HepG2 (cell line): ENCODE measurements at regions not wholly inside any gene's neighbourhood (a gene's known extent, or its start where the extent isn't known, plus 50 kb on each side); places are given as distances from the start of the nearest gene placed in this dataset.

Source experiments
- ATAC-seq: fragments of 200-7000 bp; cut with Tn5 transposase; 3 replicates; pipeline ENCODE4 v1.9.1; 2020; ENCODE audit warnings: mild to moderate bottlenecking, moderate library complexity
- BruUV-seq: library from RNA; stranded (reverse); fragments of 400-500 nt; replicated peaks from 2 replicates; lab custom pipeline; 2021; lab: Mats Ljungman, UMichigan
- CTCF ChIA-PET: fragments of 300-600 bp; formaldehyde crosslinking; extraction: SDS; loops from one replicate; lab custom pipeline; 2021; ENCODE audit warnings: low total read pairs, inconsistent platforms, low intra/inter-chr PET ratio; lab: Yijun Ruan, JAX
- POLR2A ChIA-PET: fragments of 350-600 bp; sonication (Branson Sonifier 250); formaldehyde crosslinking; loops from one replicate; lab custom pipeline; 2020; ENCODE audit warnings: antibody characterized with exemption, inconsistent platforms; lab: Yijun Ruan, JAX
- DNase-seq: peaks from one replicate; pipeline ENCODE4 v3.0.0-alpha.2; 2015; ENCODE audit warnings: low spot score
- FAIRE-seq: peaks from 3 replicates; lab custom pipeline; 2011; peaks lifted over from hg19 to GRCh38; lab: Jason Lieb, UNC
- H2AFZ ChIP-seq: one replicate; pipeline ENCODE4 v1.6.1; 2011; ENCODE audit warnings: low read length, inconsistent platforms
- H3K27ac ChIP-seq: fragments of 300-600 bp; 3 replicates; pipeline ENCODE4 v1.8.0; 2011; ENCODE audit warnings: mixed run types, mild to moderate bottlenecking, mixed read lengths, low read length, inconsistent platforms; ENCODE audit not compliant: insufficient read depth; ENCODE audit errors: extremely low read length
- H3K27me3 ChIP-seq, 2 experiments: fragments of 200-600 bp in 1 of 2; 2 replicates in 1 of 2; 3 replicates in 1 of 2; pipeline versions ENCODE4 v1.6.0 to v1.8.0; 2011; ENCODE audit warnings: low read length in 2 of 2, mild to moderate bottlenecking in 2 of 2, moderate library complexity in 2 of 2, inconsistent platforms in 1 of 2; ENCODE audit not compliant: insufficient read depth in 2 of 2, control insufficient read depth in 1 of 2
- H3K36me3 ChIP-seq, 2 experiments: fragments of 200-600 bp in 1 of 2; replicated peaks in 1 of 2; 2 replicates in 1 of 2; 3 replicates in 1 of 2; pipeline versions ENCODE4 v1.5.1 to v1.8.0; 2011; ENCODE audit warnings: low read length in 2 of 2, inconsistent platforms in 1 of 2; ENCODE audit not compliant: insufficient read depth in 2 of 2, control insufficient read depth in 1 of 2
- H3K4me1 ChIP-seq: 2 replicates; pipeline ENCODE4 v1.5.1; 2012; ENCODE audit warnings: low read length, inconsistent platforms; ENCODE audit not compliant: insufficient read depth
- H3K4me2 ChIP-seq: 2 replicates; pipeline ENCODE4 v1.6.0; 2011; ENCODE audit warnings: low read depth, low read length, inconsistent platforms
- H3K4me3 ChIP-seq, 3 experiments: fragments of 200-600 bp in 1 of 3; sonication (generic), shearing (Covaris generic) in 1 of 3; replicated peaks in 1 of 3; 2 replicates each; pipeline ENCODE4 v1.5.1; 2011 to 2016; ENCODE audit warnings: low read length in 3 of 3, inconsistent platforms in 2 of 3, low read depth in 2 of 3, mild to moderate bottlenecking in 2 of 3, control low read depth in 1 of 3, mixed read lengths in 1 of 3; ENCODE audit not compliant: insufficient read depth in 1 of 3
- H3K79me2 ChIP-seq: one replicate; pipeline ENCODE4 v1.6.1; 2011; ENCODE audit warnings: low read length, inconsistent platforms; ENCODE audit not compliant: insufficient read depth
- H3K9ac ChIP-seq: 2 replicates; pipeline ENCODE4 v1.6.0; 2011; ENCODE audit warnings: mild to moderate bottlenecking, low read depth, low read length, inconsistent platforms; ENCODE audit not compliant: insufficient read depth
- H3K9me3 ChIP-seq: 2 replicates; pipeline ENCODE4 v1.5.1; 2012; ENCODE audit warnings: mild to moderate bottlenecking, low read length
- H4K20me1 ChIP-seq: 2 replicates; pipeline ENCODE4 v1.6.0; 2011; ENCODE audit warnings: inconsistent platforms, mild to moderate bottlenecking, low read length, moderate library complexity; ENCODE audit not compliant: insufficient read depth
- DMTF1 ChIP-seq: sonication (generic); formaldehyde crosslinking; IDR thresholded peaks from 2 replicates; pipeline ENCODE4 v1.4.0; 2020; ENCODE audit warnings: mild to moderate bottlenecking, missing genetic modification reagents
- GATAD1 ChIP-seq: IDR thresholded peaks from 2 replicates; pipeline ENCODE4 v1.6.1; 2016; ENCODE audit warnings: missing genetic modification reagents, missing compliant biosample characterization
- GLMP ChIP-seq: sonication (generic); formaldehyde crosslinking; IDR thresholded peaks from 2 replicates; pipeline ENCODE4 v1.9.0; 2021; ENCODE audit warnings: missing genetic modification reagents, mild to moderate bottlenecking, borderline replicate concordance
- GPBP1L1 ChIP-seq: sonication (generic); formaldehyde crosslinking; IDR thresholded peaks from 2 replicates; pipeline ENCODE4 v1.5.0; 2020; ENCODE audit warnings: mild to moderate bottlenecking, missing genetic modification reagents
- IKZF5 ChIP-seq: IDR thresholded peaks from 2 replicates; pipeline ENCODE4 v1.6.1; 2018; ENCODE audit warnings: missing genetic modification reagents, mild to moderate bottlenecking, missing compliant biosample characterization
- KLF9 ChIP-seq: IDR thresholded peaks from 2 replicates; pipeline ENCODE4 v1.6.1; 2016; ENCODE audit warnings: low read depth
- MLX ChIP-seq: IDR thresholded peaks from 2 replicates; pipeline ENCODE4 v1.6.1; 2016
- NFYB ChIP-seq: sonication (generic); formaldehyde crosslinking; IDR thresholded peaks from 2 replicates; pipeline ENCODE4 v1.4.0; 2020; ENCODE audit warnings: missing genetic modification reagents
- TFDP1 ChIP-seq: IDR thresholded peaks from 2 replicates; pipeline ENCODE4 v1.6.1; 2016; ENCODE audit warnings: missing compliant biosample characterization, missing genetic modification reagents, borderline replicate concordance
- TFE3 ChIP-seq: IDR thresholded peaks from 2 replicates; pipeline ENCODE4 v1.6.1; 2016
- ZBTB1 ChIP-seq: sonication (generic); formaldehyde crosslinking; IDR thresholded peaks from 2 replicates; pipeline ENCODE4 v1.4.0; 2020; ENCODE audit warnings: missing genetic modification reagents, borderline replicate concordance
- ZBTB38 ChIP-seq: sonication (generic); formaldehyde crosslinking; IDR thresholded peaks from 2 replicates; pipeline ENCODE4 v1.5.1; 2020; ENCODE audit warnings: mild to moderate bottlenecking, missing genetic modification reagents
- ZFP1 ChIP-seq: IDR thresholded peaks from 2 replicates; pipeline ENCODE4 v1.6.1; 2016
- ZNF17 ChIP-seq: sonication (generic); formaldehyde crosslinking; IDR thresholded peaks from 2 replicates; pipeline ENCODE4 v1.5.0; 2020; ENCODE audit warnings: mild to moderate bottlenecking, missing genetic modification reagents
- ZNF251 ChIP-seq: sonication (generic); formaldehyde crosslinking; IDR thresholded peaks from 2 replicates; pipeline ENCODE4 v1.9.0; 2021; ENCODE audit warnings: mild to moderate bottlenecking, missing genetic modification reagents
- ZNF30 ChIP-seq: sonication (generic); formaldehyde crosslinking; IDR thresholded peaks from 2 replicates; pipeline ENCODE4 v1.5.0; 2020; ENCODE audit warnings: mild to moderate bottlenecking, missing genetic modification reagents
- ZNF607 ChIP-seq: sonication (generic); formaldehyde crosslinking; IDR thresholded peaks from 2 replicates; pipeline ENCODE4 v1.5.1; 2020; ENCODE audit warnings: missing genetic modification reagents, mild to moderate bottlenecking, borderline replicate concordance
- WGBS: methylation state at CpG from one replicate; pipeline ENCODE4 v1.1.6; 2017; ENCODE audit warnings: low lambda C conversion rate; 5-methylcytosine and 5-hydroxymethylcytosine counted together
- in situ Hi-C: cut with HindIII; loops from 2 replicates; pipeline ENCODE4 v1.10.0; 2017; ENCODE audit warnings: low pct_unique_long_range_greater_than_20kb; ENCODE audit not compliant: extremely low pct_ligation_motif_present
- intact Hi-C: fragments of 100-400 bp; cut with micrococcal nuclease; formaldehyde crosslinking; loops from one replicate; pipeline ENCODE4 v1.10.0; 2022; ENCODE audit not compliant: unreplicated experiment

GRCh38 chr4:14259936-14260335, 632.4 kb upstream of the BOD1L1 start:
- 0% methylated on average over 4 of the region's 4 CpGs for WGBS
- Histone ChIP-seq H4K20me1 (no peaks in the 10 kb centered on the region), H3K79me2 (no peaks in the 10 kb centered on the region), H3K9me3 (peaks cover 94% of the 10 kb centered on the region), H3K27ac (no peak overlapping the region), H2AFZ (no peak overlapping the region), H3K9ac (no peak overlapping the region), H3K4me3 (no peak overlapping the region), H3K27me3 (no peaks in the 10 kb centered on the region), H3K4me2 (no peak overlapping the region), H3K4me1 (no peaks in the 10 kb centered on the region), H3K36me3 (no peaks in the 10 kb centered on the region)
- POLR2A ChIA-PET = no interaction called here
- FAIRE-seq = no peak
- TF ChIP-seq DMTF1 (CRISPR knock-in tag) (no peak), ZBTB38 (CRISPR knock-in tag) (no peak), NFYB (CRISPR knock-in tag) (no peak), TFDP1 (CRISPR knock-in tag) (no peak), GATAD1 (no peak), TFE3 (no peak), ZNF251 (CRISPR knock-in tag) (no peak), GPBP1L1 (CRISPR knock-in tag) (no peak), GLMP (CRISPR knock-in tag) (no peak), KLF9 (no peak), ZNF607 (no peak), ZNF17 (CRISPR knock-in tag) (no peak), ZFP1 (CRISPR knock-in tag) (no peak), ZNF30 (CRISPR knock-in tag) (no peak), MLX (CRISPR knock-in tag) (no peak), IKZF5 (CRISPR knock-in tag) (no peak), ZBTB1 (CRISPR knock-in tag) (no peak)
- CTCF ChIA-PET = no interaction called here
- DNase-seq = no peak
- ATAC-seq = no peak
- no TSS peak for BruUV-seq
- intact Hi-C loops = no loop called here
- in situ Hi-C loops = no loop called here
